Endothelial cell (in vitro differentiated cells): ENCODE measurements at regions not wholly inside any gene's neighbourhood (a gene's known extent, or its start where the extent isn't known, plus 50 kb on each side); places are given as distances from the start of the nearest gene placed in this dataset.

ENCODE experiments used
- DNase-seq: peaks from one replicate; pipeline ENCODE4 v3.0.0; 2021; ENCODE audit warnings: low spot score
- H3K27ac Mint-ChIP-seq: one replicate; pipeline ENCODE4 v1.8.0; 2021; ENCODE audit warnings: mixed read lengths, inconsistent platforms; ENCODE audit not compliant: unreplicated experiment
- H3K27me3 Mint-ChIP-seq: one replicate; pipeline ENCODE4 v1.8.0; 2021; ENCODE audit warnings: mild to moderate bottlenecking, moderate library complexity, mixed read lengths, inconsistent platforms; ENCODE audit not compliant: unreplicated experiment
- H3K36me3 Mint-ChIP-seq: one replicate; pipeline ENCODE4 v1.8.0; 2021; ENCODE audit warnings: mild to moderate bottlenecking, low read depth, mixed read lengths, inconsistent platforms; ENCODE audit not compliant: unreplicated experiment
- H3K4me1 Mint-ChIP-seq: one replicate; pipeline ENCODE4 v1.8.0; 2021; ENCODE audit warnings: mild to moderate bottlenecking, mixed read lengths, inconsistent platforms; ENCODE audit not compliant: unreplicated experiment
- H3K4me3 Mint-ChIP-seq: one replicate; pipeline ENCODE4 v1.8.0; 2021; ENCODE audit warnings: mild to moderate bottlenecking, mixed read lengths, inconsistent platforms; ENCODE audit not compliant: unreplicated experiment
- H3K9me3 Mint-ChIP-seq: one replicate; pipeline ENCODE4 v1.8.0; 2021; ENCODE audit warnings: mixed read lengths, inconsistent platforms; ENCODE audit not compliant: unreplicated experiment
- CTCF ChIP-seq: fragments of 200-600 bp; sonication (generic); IDR thresholded peaks from one replicate; pipeline ENCODE4 v1.5.0; 2021; ENCODE audit warnings: antibody characterized with exemption; ENCODE audit not compliant: unreplicated experiment

DNA sequence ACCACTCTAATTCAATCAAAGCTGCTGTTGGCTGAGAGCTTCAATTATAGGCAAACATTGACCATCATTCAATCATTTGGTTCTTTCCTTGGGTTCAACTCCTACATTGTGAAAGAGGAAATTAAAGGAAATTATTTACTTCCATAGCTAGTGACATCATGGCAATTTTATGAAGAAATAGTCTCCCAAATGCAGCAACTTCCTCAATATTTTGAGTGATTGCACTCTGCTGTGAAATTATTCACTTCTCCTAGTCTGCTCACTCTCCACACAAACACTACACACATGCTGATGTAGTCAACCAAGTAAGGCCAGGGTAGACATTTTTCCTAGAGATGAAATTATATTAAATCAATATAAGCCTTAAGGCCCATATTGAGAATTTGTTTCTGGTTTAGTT lies 86.7 kb upstream of the NCKAP5 start:
- no peak for TF ChIP-seq CTCF
- no peaks in the 10 kb centered on the region for H3K27me3 Mint-ChIP-seq
- H3K9me3 Mint-ChIP-seq, result no peaks in the 10 kb centered on the region
- H3K4me1 Mint-ChIP-seq, result peaks cover 5% of the 10 kb centered on the region
- DNase-seq, result no peak
- no peak overlapping the region for H3K4me3 Mint-ChIP-seq
- H3K36me3 Mint-ChIP-seq, result no peaks in the 10 kb centered on the region
- H3K27ac Mint-ChIP-seq, result no peak overlapping the region

DNA sequence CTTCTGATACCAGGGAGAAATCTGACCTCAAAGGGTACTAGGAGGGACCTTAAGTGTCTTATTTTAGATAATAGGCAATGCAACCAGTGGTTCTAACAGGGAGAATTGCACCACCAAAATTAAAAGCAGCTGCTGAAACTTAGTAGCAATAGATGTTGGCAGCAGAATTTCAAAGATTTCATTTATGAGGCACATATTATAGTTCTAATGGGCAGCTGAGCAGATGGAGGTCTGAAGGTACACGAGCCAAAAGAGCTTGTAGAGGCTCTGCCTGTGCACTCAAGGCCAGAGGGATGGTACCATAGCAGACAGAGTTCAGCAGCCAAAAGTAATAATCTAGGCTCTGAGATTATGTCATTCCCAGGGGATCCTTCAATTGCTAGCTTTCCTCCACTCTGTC lies 87.3 kb upstream of the NCKAP5 start:
- Mint-ChIP-seq H3K4me3 (no peak overlapping the region), H3K27me3 (no peaks in the 10 kb centered on the region), H3K4me1 (peaks cover 5% of the 10 kb centered on the region), H3K9me3 (no peaks in the 10 kb centered on the region), H3K36me3 (no peaks in the 10 kb centered on the region), H3K27ac (no peak overlapping the region)
- DNase-seq, result no peak
- no peak for TF ChIP-seq CTCF

DNA sequence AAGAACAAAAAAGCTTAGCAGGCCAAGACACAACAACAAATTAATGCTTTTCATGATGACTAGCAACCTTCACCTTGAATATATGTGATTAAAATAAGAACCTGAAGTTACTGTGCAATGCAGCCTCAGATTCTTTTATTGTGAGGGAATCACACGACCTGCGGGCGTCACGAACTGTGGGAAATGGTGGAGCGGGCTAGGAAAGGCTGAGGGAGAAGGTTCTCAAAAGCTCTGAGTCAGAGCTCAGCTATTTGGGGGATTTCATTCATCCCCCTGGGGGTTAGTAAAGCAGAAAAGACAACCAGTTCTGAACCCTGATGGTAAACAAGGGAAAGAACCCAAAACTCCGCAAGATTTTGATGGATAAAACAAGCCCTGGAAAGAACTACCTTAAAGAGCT lies 89.3 kb upstream of the NCKAP5 start:
- Mint-ChIP-seq H3K4me1 (peaks cover 5% of the 10 kb centered on the region), H3K27me3 (no peaks in the 10 kb centered on the region), H3K4me3 (no peak overlapping the region)

GRCh38 chr2:133658020-133658903 lies 90.0 kb upstream of the NCKAP5 start:
- Mint-ChIP-seq H3K27me3 (no peaks in the 10 kb centered on the region), H3K9me3 (no peaks in the 10 kb centered on the region), H3K4me3 (no peak overlapping the region), H3K36me3 (no peaks in the 10 kb centered on the region), H3K27ac (no peak overlapping the region), H3K4me1 (peaks cover 5% of the 10 kb centered on the region)
- no peak for TF ChIP-seq CTCF
- DNase-seq, result peak; percentile 9

More for the DNA sequence above, 89.3 kb upstream of the NCKAP5 start:
- H3K9me3 Mint-ChIP-seq, result no peaks in the 10 kb centered on the region
- H3K27ac Mint-ChIP-seq, result no peak overlapping the region
- no peak for DNase-seq
- H3K36me3 Mint-ChIP-seq, result no peaks in the 10 kb centered on the region
- TF ChIP-seq CTCF, result no peak

GRCh38 chr2:133660510-133660909 lies 92.2 kb upstream of the NCKAP5 start:
- no peak overlapping the region for H3K4me3 Mint-ChIP-seq

More at GRCh38 chr2:133660510-133660909, 92.2 kb upstream of the NCKAP5 start:
- Mint-ChIP-seq H3K9me3 (no peaks in the 10 kb centered on the region), H3K36me3 (no peaks in the 10 kb centered on the region), H3K27ac (no peak overlapping the region), H3K4me1 (peaks cover 5% of the 10 kb centered on the region), H3K27me3 (no peaks in the 10 kb centered on the region)
- DNase-seq, result no peak
- no peak for TF ChIP-seq CTCF
